Panc1 (cell line): ENCODE measurements at regions not wholly inside any gene's neighbourhood (a gene's known extent, or its start where the extent isn't known, plus 50 kb on each side); places are given as distances from the start of the nearest gene placed in this dataset.
A peak's percentile ranks its signal among the peaks of the same experiment; 100 is the strongest.

Source experiments
- ATAC-seq: fragments of 200-7000 bp; cut with Tn5 transposase; 2 replicates; pipeline ENCODE4 v1.9.1; 2020; ENCODE audit warnings: mild to moderate bottlenecking, moderate library complexity
- BruUV-seq: library from RNA; stranded (reverse); fragments of 400-500 nt; replicated peaks from 2 replicates; lab custom pipeline; 2021; lab: Mats Ljungman, UMichigan
- CTCF ChIA-PET: fragments of 300-600 bp; sonication (Branson Sonifier 250); formaldehyde crosslinking; loops from one replicate; lab custom pipeline; 2022; ENCODE audit warnings: antibody characterized with exemption; lab: Charles Lee
- POLR2A ChIA-PET: fragments of 300-600 bp; sonication (Branson Sonifier 250); formaldehyde crosslinking; loops from one replicate; lab custom pipeline; 2022; ENCODE audit warnings: antibody characterized with exemption; lab: Charles Lee
- DNase-seq: peaks from one replicate; pipeline ENCODE4 v3.0.0-alpha.2; 2010; ENCODE audit warnings: low read depth, low spot score
- H3K27ac ChIP-seq: 2 replicates; pipeline ENCODE4 v1.5.1; 2011; ENCODE audit warnings: mild to moderate bottlenecking, low read length, inconsistent platforms
- H3K27me3 ChIP-seq: fragments of 200-500 bp; sonication (Bioruptor generic); 2 replicates; pipeline ENCODE4 v1.6.0; 2014; ENCODE audit warnings: low read length, inconsistent platforms; ENCODE audit not compliant: control insufficient read depth, insufficient read depth
- H3K36me3 ChIP-seq: fragments of 200-500 bp; sonication (Bioruptor generic); 2 replicates; pipeline ENCODE4 v1.5.1; 2014; ENCODE audit warnings: inconsistent platforms, mild to moderate bottlenecking, low read length, moderate library complexity; ENCODE audit not compliant: control insufficient read depth, insufficient read depth
- H3K4me1 ChIP-seq: 2 replicates; pipeline ENCODE4 v1.5.1; 2011; ENCODE audit warnings: inconsistent platforms, mild to moderate bottlenecking, low read length, moderate library complexity; ENCODE audit not compliant: control insufficient read depth, insufficient read depth
- H3K4me3 ChIP-seq, 2 experiments: 2 replicates each; pipeline ENCODE4 v1.5.1; 2011 to 2012; ENCODE audit warnings: low read depth in 2 of 2, low read length in 2 of 2, mild to moderate bottlenecking in 2 of 2, inconsistent platforms in 1 of 2, moderate library complexity in 1 of 2
- H3K9me3 ChIP-seq: fragments of 200-500 bp; sonication (Bioruptor generic); 2 replicates; pipeline ENCODE4 v1.5.1; 2014; ENCODE audit warnings: low read depth, mild to moderate bottlenecking, inconsistent platforms, low read length, moderate library complexity; ENCODE audit not compliant: control insufficient read depth, insufficient read depth
- CTCF ChIP-seq: fragments of 450-650 bp; IDR thresholded peaks from 2 replicates; pipeline ENCODE4 v1.5.1; 2017; ENCODE audit warnings: mild to moderate bottlenecking
- POLR2AphosphoS5 ChIP-seq: IDR thresholded peaks from 2 replicates; pipeline ENCODE4 v1.6.1; 2012; ENCODE audit warnings: mild to moderate bottlenecking, low read depth, low read length, moderate library complexity
- REST ChIP-seq, 2 experiments: IDR thresholded peaks; 2 replicates each; pipeline ENCODE4 v1.6.1; 2011 to 2012; ENCODE audit warnings: low read depth in 2 of 2, control low read depth in 1 of 2, low read length in 1 of 2, mild to moderate bottlenecking in 1 of 2, moderate library complexity in 1 of 2; ENCODE audit not compliant: insufficient read depth in 1 of 2
- SIN3A ChIP-seq: IDR thresholded peaks from 2 replicates; pipeline ENCODE4 v1.6.1; 2012; ENCODE audit warnings: low read depth, mild to moderate bottlenecking, low read length, moderate library complexity, borderline replicate concordance; ENCODE audit not compliant: insufficient read depth
- TCF7L2 ChIP-seq: IDR thresholded peaks from 2 replicates; pipeline ENCODE4 v1.6.1; 2011; ENCODE audit warnings: mild to moderate bottlenecking, low read depth, low read length, inconsistent platforms
- in situ Hi-C: cut with HindIII; loops from 2 replicates; pipeline ENCODE4 v1.10.0; 2016; ENCODE audit warnings: low sequenced_read_pairs, low pct_unique_long_range_greater_than_20kb
- intact Hi-C: fragments of 100-400 bp; cut with micrococcal nuclease; formaldehyde crosslinking; loops from one replicate; pipeline ENCODE4 v1.10.0; 2022; ENCODE audit not compliant: unreplicated experiment

GRCh38 chr2:158045362-158045761 is 56.3 kb upstream of the UPP2 start:
- ChIA-PET CTCF (no interaction called here), POLR2A (no interaction called here)
- ATAC-seq (no peak), DNase-seq (no peak)
- Histone ChIP-seq H3K27me3 (peaks cover 6% of the 10 kb centered on the region), H3K36me3 (no peaks in the 10 kb centered on the region; the same call in 1 of the 2 replicates), H3K4me3 (no peak overlapping the region), H3K27ac (no peak overlapping the region), H3K4me1 (no peaks in the 10 kb centered on the region), H3K9me3 (no peaks in the 10 kb centered on the region)
- in situ Hi-C loops (no loop called here), intact Hi-C loops (no loop called here)
- 0 out of 2 replicates have a peak, but pooled peaks have one; percentile 4 for TF ChIP-seq CTCF
- TF ChIP-seq TCF7L2: no peak
- no TSS peak for BruUV-seq

DNA sequence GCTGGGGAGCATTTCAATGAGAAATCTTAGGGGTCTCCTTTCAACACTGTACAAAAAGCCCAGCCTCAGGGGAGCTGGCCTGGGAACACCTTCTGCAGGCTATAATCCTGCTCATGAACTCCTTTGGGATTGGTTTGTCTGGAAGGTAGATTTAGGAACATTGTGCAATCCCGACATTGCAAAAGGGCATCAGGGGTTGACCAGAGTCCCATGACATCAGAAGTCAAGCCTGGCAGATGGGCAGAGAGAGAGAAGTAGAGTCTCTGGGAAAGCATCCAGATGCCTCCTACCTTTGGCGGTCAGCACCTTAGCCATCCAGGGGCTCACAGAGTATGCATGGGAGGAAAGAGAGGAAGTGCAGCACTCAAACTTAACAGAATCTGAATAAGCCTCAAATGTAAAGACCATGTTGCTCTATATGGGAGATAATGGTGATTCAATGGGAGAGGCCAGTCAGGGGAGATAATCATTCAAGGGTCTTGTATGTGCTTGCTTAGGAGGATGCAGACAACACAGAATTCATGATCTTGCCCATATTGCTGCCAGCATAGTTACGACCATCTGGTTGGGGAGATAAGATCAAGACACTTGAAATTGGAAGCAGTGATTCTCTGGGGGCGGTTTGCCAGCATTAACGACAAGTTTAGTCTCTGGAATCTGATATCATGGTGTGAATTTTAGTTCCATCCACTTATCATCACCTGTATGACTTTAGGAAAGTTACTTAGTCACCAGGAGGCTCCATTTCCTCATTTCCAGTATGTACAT is 58.3 kb upstream of the UPP2 start:
- TF ChIP-seq POLR2AphosphoS5 (no peak), REST (IDR thresholded peaks at IDR 0.05; ENCODE audit: insufficient read depth in 1 of 2, low read depth in 2 of 2, low read length in 1 of 2) (no peak), SIN3A (no peak), CTCF (no peak), TCF7L2 (no peak)
- Histone ChIP-seq H3K4me1 (no peaks in the 10 kb centered on the region), H3K9me3 (no peaks in the 10 kb centered on the region), H3K4me3 (no peak overlapping the region), H3K36me3 (no peaks in the 10 kb centered on the region), H3K27me3 (peaks cover 6% of the 10 kb centered on the region), H3K27ac (no peak overlapping the region)
- intact Hi-C loops: no loop called here
- DNase-seq: no peak
- no TSS peak for BruUV-seq
- CTCF ChIA-PET: no interaction called here
- no peak for ATAC-seq
- in situ Hi-C loops: no loop called here
- POLR2A ChIA-PET: no interaction called here
